Lower lobe of right lung (tissue), 2 donors: ENCODE measurements at regions not wholly inside any gene's neighbourhood (a gene's known extent, or its start where the extent isn't known, plus 50 kb on each side); places are given as distances from the start of the nearest gene placed in this dataset.

Source experiments
- ATAC-seq, 2 donors: fragments of 200-7000 bp; cut with Tn5 transposase; one replicate each; pipeline ENCODE4 v1.9.1; 2020 to 2022; ENCODE audit warnings: mild to moderate bottlenecking in 2 of 2, moderate library complexity in 2 of 2
- DNase-seq: peaks from one replicate; pipeline ENCODE4 v3.0.0-alpha.2; 2020
- H3K27ac ChIP-seq: fragments of 200-600 bp; one replicate; pipeline ENCODE4 v1.8.0; 2022
- H3K27me3 ChIP-seq: fragments of 200-600 bp; one replicate; pipeline ENCODE4 v1.8.0; 2022; ENCODE audit warnings: low read depth
- H3K36me3 ChIP-seq: fragments of 200-600 bp; one replicate; pipeline ENCODE4 v1.8.0; 2022; ENCODE audit warnings: mild to moderate bottlenecking
- H3K4me1 ChIP-seq: fragments of 200-600 bp; one replicate; pipeline ENCODE4 v1.8.0; 2022
- H3K4me3 ChIP-seq: fragments of 200-600 bp; one replicate; pipeline ENCODE4 v1.8.0; 2022; ENCODE audit warnings: mild to moderate bottlenecking
- H3K9me3 ChIP-seq: fragments of 200-600 bp; one replicate; pipeline ENCODE4 v1.8.0; 2022
- CTCF ChIP-seq: fragments of 200-600 bp; IDR thresholded peaks from one replicate; pipeline ENCODE4 v1.8.0; 2022; ENCODE audit warnings: antibody characterized with exemption, mild to moderate bottlenecking
- intact Hi-C: fragments of 100-400 bp; cut with DNase I; formaldehyde crosslinking; loops from one replicate; pipeline ENCODE4 v1.11.0; 2022
- donor health status: DM: no; HTN: yes; CAD: no; lungs with severe emphysema.

GRCh38 chr4:128364565-128364964, 77.0 kb upstream of the PGRMC2 start:
- Histone ChIP-seq H3K27me3 (no peaks in the 10 kb centered on the region), H3K27ac (no peak overlapping the region), H3K9me3 (no peaks in the 10 kb centered on the region), H3K4me1 (no peaks in the 10 kb centered on the region), H3K36me3 (no peaks in the 10 kb centered on the region), H3K4me3 (no peak overlapping the region)
- intact Hi-C loops = no loop called here
- ATAC-seq (no peak), DNase-seq (no peak)
- TF ChIP-seq CTCF = no peak

DNA sequence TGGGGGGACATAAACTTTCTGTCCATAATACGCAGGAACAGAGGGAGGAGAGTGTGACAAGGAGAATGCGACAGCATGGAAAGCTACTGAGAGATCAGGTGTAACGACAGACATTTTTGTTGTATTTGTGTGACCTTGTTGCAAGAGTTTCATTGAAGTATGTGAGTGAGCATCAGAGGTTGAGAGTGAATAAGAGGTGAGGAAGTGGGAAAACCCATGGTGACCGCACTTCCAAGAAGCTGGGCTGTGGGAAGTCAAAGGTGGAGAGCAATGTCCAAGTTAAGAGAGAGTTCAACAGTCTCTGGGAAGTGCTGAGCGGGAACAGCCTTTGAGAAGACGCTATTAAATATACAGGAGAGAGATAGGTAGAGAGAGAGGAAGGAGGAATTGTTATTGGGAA, 76.4 kb upstream of the PGRMC2 start:
- Histone ChIP-seq H3K4me1 (no peaks in the 10 kb centered on the region), H3K27ac (no peak overlapping the region), H3K27me3 (no peaks in the 10 kb centered on the region), H3K9me3 (no peaks in the 10 kb centered on the region), H3K36me3 (no peaks in the 10 kb centered on the region), H3K4me3 (no peak overlapping the region)
- DNase-seq (no peak), ATAC-seq (no peak)
- intact Hi-C loops = no loop called here
- TF ChIP-seq CTCF = no peak

DNA sequence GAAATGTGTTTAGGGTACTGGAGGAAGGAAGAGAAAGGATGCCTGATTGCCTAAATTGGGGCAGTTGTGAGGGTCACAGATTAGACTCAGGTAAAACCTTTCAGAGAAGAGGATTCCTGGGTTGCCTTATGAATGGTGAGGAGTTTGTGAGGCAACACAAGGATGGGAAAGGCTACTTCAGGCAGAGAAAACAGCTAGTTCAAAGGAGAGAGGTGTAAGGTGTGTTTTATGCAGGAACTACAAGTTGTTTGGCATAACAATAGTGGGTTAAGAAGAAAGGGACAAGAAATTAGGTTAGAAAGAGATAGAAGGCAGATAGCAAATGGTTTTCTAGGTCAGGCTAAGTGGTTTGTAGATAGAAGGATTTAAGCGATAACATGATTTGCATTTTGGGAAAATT, 75.1 kb upstream of the PGRMC2 start:
- Histone ChIP-seq H3K4me1 (peaks cover 9% of the 10 kb centered on the region), H3K27me3 (no peaks in the 10 kb centered on the region), H3K27ac (no peak overlapping the region), H3K36me3 (no peaks in the 10 kb centered on the region), H3K9me3 (no peaks in the 10 kb centered on the region), H3K4me3 (no peak overlapping the region)
- intact Hi-C loops = no loop called here
- no peak for DNase-seq
- ATAC-seq = no peak
- no peak for TF ChIP-seq CTCF

- intact Hi-C loops = no loop called here
- peaks cover 17% of the 10 kb centered on the region for H3K4me1 ChIP-seq
- no peak overlapping the region for H3K27ac ChIP-seq
Measured at GRCh38 chr4:128359422-128359821, 71.8 kb upstream of the PGRMC2 start.

DNA sequence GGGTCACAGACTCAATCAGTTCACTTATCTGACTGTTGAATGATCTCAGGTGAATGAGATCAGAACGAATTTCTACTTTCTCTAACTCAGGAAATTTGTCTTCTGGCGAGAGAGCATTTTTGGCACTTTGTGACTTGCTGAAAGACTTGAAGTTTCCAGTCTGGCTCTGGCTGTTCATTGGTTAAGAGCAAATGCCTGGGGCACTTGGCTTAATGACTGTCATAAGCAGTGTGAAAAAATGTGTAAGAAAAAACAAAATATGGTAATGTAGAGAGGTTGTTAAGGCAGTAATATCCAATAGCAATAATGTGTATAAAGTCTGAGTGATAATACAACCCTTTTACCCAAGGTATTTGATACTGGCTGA, 71.3 kb upstream of the PGRMC2 start:
- H3K36me3 ChIP-seq = no peaks in the 10 kb centered on the region
- H3K4me1 ChIP-seq = peaks cover 21% of the 10 kb centered on the region
- H3K4me3 ChIP-seq = no peak overlapping the region
- H3K27me3 ChIP-seq = no peaks in the 10 kb centered on the region
- ATAC-seq (no peak), DNase-seq (no peak)
- intact Hi-C loops = no loop called here
- no peak for TF ChIP-seq CTCF
- no peak overlapping the region for H3K27ac ChIP-seq
- no peaks in the 10 kb centered on the region for H3K9me3 ChIP-seq

More at GRCh38 chr4:128359422-128359821, 71.8 kb upstream of the PGRMC2 start:
- no peak overlapping the region for H3K4me3 ChIP-seq
- no peak for TF ChIP-seq CTCF
- no peaks in the 10 kb centered on the region for H3K9me3 ChIP-seq
- ATAC-seq (no peak), DNase-seq (no peak)
- no peaks in the 10 kb centered on the region for H3K36me3 ChIP-seq
- H3K27me3 ChIP-seq = no peaks in the 10 kb centered on the region
